DOHH2 (cell line): ENCODE measurements at regions not wholly inside any gene's neighbourhood (a gene's known extent, or its start where the extent isn't known, plus 50 kb on each side); places are given as distances from the start of the nearest gene placed in this dataset.

Source experiments
- H3F3A ChIP-seq: fragments of 200-600 bp; sonication (generic), shearing (Covaris generic); 2 replicates; pipeline ENCODE4 v1.6.0; 2016; ENCODE audit warnings: antibody characterized with exemption, mild to moderate bottlenecking; ENCODE audit not compliant: control insufficient read depth, insufficient read depth
- H3K27ac ChIP-seq: fragments of 200-600 bp; sonication (generic); 2 replicates; pipeline ENCODE4 v1.5.1; 2014; ENCODE audit warnings: low read depth, mild to moderate bottlenecking, low read length, moderate library complexity
- H3K27me3 ChIP-seq: fragments of 200-600 bp; sonication (generic); 2 replicates; pipeline ENCODE4 v1.6.1; 2014; ENCODE audit warnings: mild to moderate bottlenecking, low read length, mixed read lengths; ENCODE audit not compliant: control insufficient read depth
- H3K36me3 ChIP-seq: fragments of 200-600 bp; sonication (generic); 2 replicates; pipeline ENCODE4 v1.6.1; 2014; ENCODE audit warnings: mild to moderate bottlenecking, low read length, moderate library complexity, mixed read lengths; ENCODE audit not compliant: control insufficient read depth
- H3K4me1 ChIP-seq: fragments of 200-600 bp; sonication (generic); 2 replicates; pipeline ENCODE4 v1.6.1; 2014; ENCODE audit warnings: mild to moderate bottlenecking, low read length, mixed read lengths; ENCODE audit not compliant: control insufficient read depth
- H3K4me2 ChIP-seq: fragments of 200-600 bp; sonication (generic); 2 replicates; pipeline ENCODE4 v1.6.0; 2014; ENCODE audit warnings: mild to moderate bottlenecking, low read length, moderate library complexity
- H3K4me3 ChIP-seq: fragments of 200-600 bp; sonication (generic); 2 replicates; pipeline ENCODE4 v1.5.1; 2014; ENCODE audit warnings: mild to moderate bottlenecking, low read length, mixed read lengths
- H3K79me2 ChIP-seq: fragments of 200-600 bp; sonication (generic); 2 replicates; pipeline ENCODE4 v1.6.1; 2014; ENCODE audit warnings: mild to moderate bottlenecking, low read length, mixed read lengths; ENCODE audit not compliant: control insufficient read depth
- H3K9me2 ChIP-seq: fragments of 200-600 bp; sonication (generic); replicated peaks from 2 replicates; pipeline ENCODE4 v1.6.1; 2014; ENCODE audit warnings: mild to moderate bottlenecking, low read length, mixed read lengths; ENCODE audit not compliant: control insufficient read depth
- H3K9me3 ChIP-seq: fragments of 200-600 bp; sonication (generic); 2 replicates; pipeline ENCODE4 v1.6.1; 2014; ENCODE audit warnings: antibody characterized with exemption, low read length, mixed read lengths; ENCODE audit not compliant: control insufficient read depth, insufficient read depth
- H4K20me1 ChIP-seq: fragments of 200-600 bp; sonication (generic); 2 replicates; pipeline ENCODE4 v1.6.0; 2014; ENCODE audit warnings: low read depth, mild to moderate bottlenecking, antibody characterized with exemption, low read length, moderate library complexity; ENCODE audit not compliant: control insufficient read depth, insufficient read depth
- CTCF ChIP-seq: fragments of 200-600 bp; sonication (generic); IDR thresholded peaks from one replicate; pipeline ENCODE4 v1.5.1; 2014; ENCODE audit warnings: antibody characterized with exemption, mild to moderate bottlenecking, low read depth, low read length; ENCODE audit not compliant: poor library complexity, severe bottlenecking
- EZH2phosphoT487 ChIP-seq: fragments of 200-600 bp; sonication (generic); IDR thresholded peaks from 2 replicates; pipeline ENCODE4 v1.6.1; 2017; ENCODE audit warnings: borderline replicate concordance, mild to moderate bottlenecking, antibody characterized with exemption, low read length, moderate library complexity, mixed read lengths

GRCh38 chr10:111175787-111176186, 99.0 kb downstream of the ADRA2A start:
- H3K79me2 ChIP-seq, result no peaks in the 10 kb centered on the region
- no peaks in the 10 kb centered on the region for H3K9me2 ChIP-seq
- no peaks in the 10 kb centered on the region for H3K4me1 ChIP-seq
- H3F3A ChIP-seq, result no peaks in the 10 kb centered on the region
- TF ChIP-seq EZH2phosphoT487, result no peak
- no peak for TF ChIP-seq CTCF
- no peaks in the 10 kb centered on the region for H4K20me1 ChIP-seq
- no peak overlapping the region for H3K27ac ChIP-seq
- H3K9me3 ChIP-seq, result no peaks in the 10 kb centered on the region
- H3K4me3 ChIP-seq, result no peak overlapping the region
- no peaks in the 10 kb centered on the region for H3K27me3 ChIP-seq
- H3K4me2 ChIP-seq, result no peak overlapping the region
- no peaks in the 10 kb centered on the region for H3K36me3 ChIP-seq

GRCh38 chr10:111177379-111177778, 100.5 kb downstream of the ADRA2A start:
- Histone ChIP-seq H3K4me2 (no peak overlapping the region), H3K4me1 (no peaks in the 10 kb centered on the region), H3K27ac (no peak overlapping the region), H3K4me3 (no peak overlapping the region), H3K79me2 (no peaks in the 10 kb centered on the region), H3K27me3 (no peaks in the 10 kb centered on the region), H4K20me1 (no peaks in the 10 kb centered on the region), H3K9me3 (no peaks in the 10 kb centered on the region), H3K9me2 (no peaks in the 10 kb centered on the region), H3K36me3 (no peaks in the 10 kb centered on the region), H3F3A (no peaks in the 10 kb centered on the region)
- TF ChIP-seq CTCF (no peak), EZH2phosphoT487 (no peak)

- H3K9me3 ChIP-seq, result no peaks in the 10 kb centered on the region
- no peaks in the 10 kb centered on the region for H3K27me3 ChIP-seq
- no peaks in the 10 kb centered on the region for H3K9me2 ChIP-seq
- H3K4me2 ChIP-seq, result no peak overlapping the region
- no peaks in the 10 kb centered on the region for H3F3A ChIP-seq
- H3K4me1 ChIP-seq, result no peaks in the 10 kb centered on the region
- TF ChIP-seq CTCF (no peak), EZH2phosphoT487 (no peak)
- no peaks in the 10 kb centered on the region for H3K79me2 ChIP-seq
- no peak overlapping the region for H3K4me3 ChIP-seq
- H4K20me1 ChIP-seq, result no peaks in the 10 kb centered on the region
- H3K27ac ChIP-seq, result no peak overlapping the region
- H3K36me3 ChIP-seq, result no peaks in the 10 kb centered on the region
Measured at GRCh38 chr10:111179514-111179913, 102.7 kb downstream of the ADRA2A start.

- H3K4me1 ChIP-seq, result no peaks in the 10 kb centered on the region
Measured at GRCh38 chr10:111186358-111186757, 109.5 kb downstream of the ADRA2A start.

More at GRCh38 chr10:111186358-111186757, 109.5 kb downstream of the ADRA2A start:
- H3K4me2 ChIP-seq, result no peak overlapping the region
- H3K27me3 ChIP-seq, result peaks cover 13% of the 10 kb centered on the region
- no peaks in the 10 kb centered on the region for H3K36me3 ChIP-seq
- no peak for TF ChIP-seq CTCF
- no peak for TF ChIP-seq EZH2phosphoT487
- H3F3A ChIP-seq, result no peaks in the 10 kb centered on the region
- H4K20me1 ChIP-seq, result no peaks in the 10 kb centered on the region
- H3K9me3 ChIP-seq, result no peaks in the 10 kb centered on the region
- H3K4me3 ChIP-seq, result no peak overlapping the region
- no peak overlapping the region for H3K27ac ChIP-seq
- H3K9me2 ChIP-seq, result no peaks in the 10 kb centered on the region
- H3K79me2 ChIP-seq, result no peaks in the 10 kb centered on the region
